Karpas-422 (cell line): ENCODE measurements at regions not wholly inside any gene's neighbourhood (a gene's known extent, or its start where the extent isn't known, plus 50 kb on each side); places are given as distances from the start of the nearest gene placed in this dataset.

Experiments used
- DNase-seq: peaks from one replicate; pipeline ENCODE4 v3.0.0-alpha.2; 2015
- H2AFZ ChIP-seq: fragments of 200-600 bp; sonication (generic); 2 replicates; pipeline ENCODE4 v1.6.1; 2014; ENCODE audit warnings: antibody characterized with exemption, low read length, mixed read lengths
- H3K27ac ChIP-seq: fragments of 200-600 bp; sonication (generic); 2 replicates; pipeline ENCODE4 v1.5.1; 2014; ENCODE audit warnings: mild to moderate bottlenecking, low read length, moderate library complexity
- H3K27me3 ChIP-seq: fragments of 200-600 bp; sonication (generic); 2 replicates; pipeline ENCODE4 v1.6.1; 2014; ENCODE audit warnings: low read length, mixed read lengths
- H3K36me3 ChIP-seq: fragments of 200-600 bp; sonication (generic); 2 replicates; pipeline ENCODE4 v1.6.1; 2014; ENCODE audit warnings: low read length, mixed read lengths; ENCODE audit not compliant: insufficient read depth
- H3K4me1 ChIP-seq: fragments of 200-600 bp; sonication (generic); 2 replicates; pipeline ENCODE4 v1.6.1; 2014; ENCODE audit warnings: mild to moderate bottlenecking, low read length, mixed read lengths
- H3K4me2 ChIP-seq: fragments of 200-600 bp; sonication (generic); 2 replicates; pipeline ENCODE4 v1.6.1; 2014; ENCODE audit warnings: low read length, low read depth, mild to moderate bottlenecking; ENCODE audit not compliant: poor library complexity, severe bottlenecking
- H3K4me3 ChIP-seq: fragments of 200-600 bp; sonication (generic); 2 replicates; pipeline ENCODE4 v1.5.1; 2014; ENCODE audit warnings: mild to moderate bottlenecking, antibody characterized with exemption, low read length, mixed read lengths
- H3K79me2 ChIP-seq: fragments of 200-600 bp; sonication (generic); 2 replicates; pipeline ENCODE4 v1.6.1; 2014; ENCODE audit warnings: mild to moderate bottlenecking, low read length, mixed read lengths
- H3K9ac ChIP-seq: fragments of 200-600 bp; sonication (generic); 2 replicates; pipeline ENCODE4 v1.6.0; 2014; ENCODE audit warnings: low read length
- H3K9me2 ChIP-seq: fragments of 200-600 bp; sonication (generic), shearing (Covaris generic); replicated peaks from 2 replicates; pipeline ENCODE4 v1.6.0; 2014; ENCODE audit warnings: mild to moderate bottlenecking, low read length, moderate library complexity; ENCODE audit not compliant: insufficient read depth
- H3K9me3 ChIP-seq: fragments of 300-700, 200-600 bp; sonication (generic); 2 replicates; pipeline ENCODE4 v1.6.1; 2014; ENCODE audit warnings: low read length, mixed read lengths
- H4K20me1 ChIP-seq: fragments of 200-600 bp; sonication (generic); 2 replicates; pipeline ENCODE4 v1.6.1; 2014; ENCODE audit warnings: mild to moderate bottlenecking, antibody characterized with exemption, low read length, low read depth; ENCODE audit not compliant: insufficient read depth

DNA sequence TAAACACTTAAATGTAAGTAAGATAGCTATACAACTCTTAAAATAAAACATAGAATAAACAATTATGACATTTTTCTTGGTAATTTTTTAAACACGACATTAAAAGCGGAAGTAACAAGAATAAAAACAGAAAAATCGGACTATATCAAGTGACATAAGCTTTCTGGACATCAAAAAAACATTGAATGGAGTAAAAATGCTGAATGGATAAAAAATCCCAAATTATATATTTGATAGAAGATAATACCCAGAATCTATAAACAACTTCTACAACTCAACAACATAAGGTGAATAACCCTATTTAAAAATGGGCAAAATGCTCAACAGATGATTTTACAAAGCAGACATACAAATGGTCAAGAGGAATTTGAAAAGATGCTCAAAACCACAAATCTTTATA, 1866.5 kb downstream of the TP53TG3F start:
- Histone ChIP-seq H2AFZ (no peak overlapping the region), H3K4me3 (no peak overlapping the region; the same call in 1 of the 2 replicates), H3K79me2 (no peaks in the 10 kb centered on the region), H3K9ac (no peak overlapping the region), H3K36me3 (no peaks in the 10 kb centered on the region), H3K27ac (no peak overlapping the region), H3K27me3 (no peaks in the 10 kb centered on the region), H4K20me1 (no peaks in the 10 kb centered on the region), H3K4me2 (no peak overlapping the region), H3K9me3 (peaks cover 31% of the 10 kb centered on the region), H3K4me1 (no peaks in the 10 kb centered on the region), H3K9me2 (no peaks in the 10 kb centered on the region)
- no peak for DNase-seq

- DNase-seq: no peak
- Histone ChIP-seq H3K36me3 (no peaks in the 10 kb centered on the region), H3K27me3 (no peaks in the 10 kb centered on the region), H3K9me3 (peaks cover 41% of the 10 kb centered on the region), H3K9me2 (no peaks in the 10 kb centered on the region), H3K4me2 (no peak overlapping the region), H3K27ac (no peak overlapping the region), H3K79me2 (no peaks in the 10 kb centered on the region), H3K4me1 (no peaks in the 10 kb centered on the region), H4K20me1 (no peaks in the 10 kb centered on the region), H3K4me3 (no peak overlapping the region), H2AFZ (no peak overlapping the region), H3K9ac (no peak overlapping the region)
Observed at GRCh38 chr16:35339337-35339736, 1879.9 kb downstream of the TP53TG3F start.

DNA sequence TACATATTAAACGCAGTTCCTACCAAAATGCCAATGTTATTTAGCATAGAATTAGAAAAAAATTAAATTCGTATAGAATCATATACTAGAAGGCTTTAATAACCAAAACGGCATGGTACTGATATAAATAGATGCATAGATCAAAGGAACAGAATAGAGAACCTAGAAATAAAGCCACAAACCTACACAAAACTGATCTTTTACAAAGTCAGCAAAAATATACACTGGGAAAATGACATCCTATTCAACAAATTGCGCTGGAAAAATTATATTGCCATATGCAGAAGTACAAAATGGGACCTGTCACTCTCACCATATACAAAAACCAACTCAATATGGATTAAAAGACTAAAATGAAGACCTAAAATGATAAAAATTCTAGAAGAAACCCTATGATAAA, 1882.6 kb downstream of the TP53TG3F start:
- no peak overlapping the region for H3K9ac ChIP-seq

DNA sequence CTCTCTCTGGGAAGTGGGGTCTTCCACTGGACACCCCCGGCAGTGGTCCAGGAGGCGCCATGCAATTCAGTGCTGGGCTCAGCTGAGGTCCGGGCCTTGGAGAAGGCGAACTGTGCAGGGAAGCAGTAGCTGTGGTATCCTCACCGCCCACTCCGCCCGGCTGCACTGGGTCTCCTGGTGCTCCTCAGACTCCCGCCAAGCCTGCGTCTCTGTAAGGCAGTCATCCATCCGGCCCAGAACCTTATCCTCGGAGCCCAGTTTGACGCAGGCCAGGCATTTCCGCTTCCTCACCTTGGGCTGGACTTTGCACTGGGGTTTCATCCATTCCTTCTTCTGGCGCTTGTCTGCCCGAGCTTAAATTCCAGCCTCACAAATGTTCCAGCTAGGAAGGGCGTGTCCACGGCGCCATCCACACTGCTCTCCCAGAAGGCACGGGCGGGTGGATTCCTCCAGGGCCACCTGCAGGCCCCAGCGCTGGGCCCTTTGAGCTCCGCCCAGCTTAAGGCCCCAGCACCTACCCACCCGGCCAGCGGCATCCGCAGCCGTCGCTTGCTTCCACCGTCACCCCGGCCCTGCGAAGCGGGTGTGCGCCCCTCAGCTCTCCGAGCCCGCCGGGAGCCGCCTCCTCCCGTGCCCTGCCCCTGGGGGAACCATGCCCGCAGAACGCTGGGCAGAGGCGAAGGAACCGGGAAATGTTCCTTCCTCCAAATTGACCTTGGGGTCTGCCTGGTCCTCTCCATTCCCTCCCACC, 1884.8 kb downstream of the TP53TG3F start:
- Histone ChIP-seq H3K27me3 (no peaks in the 10 kb centered on the region), H3K4me1 (no peaks in the 10 kb centered on the region)

More for the DNA sequence above, 1882.6 kb downstream of the TP53TG3F start:
- DNase-seq: no peak
- Histone ChIP-seq H3K79me2 (no peaks in the 10 kb centered on the region), H3K9me2 (no peaks in the 10 kb centered on the region), H3K4me2 (no peak overlapping the region), H3K4me3 (no peak overlapping the region), H3K27me3 (no peaks in the 10 kb centered on the region), H3K36me3 (no peaks in the 10 kb centered on the region), H4K20me1 (no peaks in the 10 kb centered on the region), H3K4me1 (no peaks in the 10 kb centered on the region), H3K9me3 (peaks cover 36% of the 10 kb centered on the region), H2AFZ (no peak overlapping the region), H3K27ac (no peak overlapping the region)

GRCh38 chr16:35352431-35352830, 1893.0 kb downstream of the TP53TG3F start:
- Histone ChIP-seq H3K9me2 (no peaks in the 10 kb centered on the region), H3K27me3 (no peaks in the 10 kb centered on the region), H2AFZ (no peak overlapping the region), H3K36me3 (no peaks in the 10 kb centered on the region), H3K9ac (no peak overlapping the region), H3K4me1 (no peaks in the 10 kb centered on the region), H3K27ac (no peak overlapping the region), H3K4me2 (no peak overlapping the region), H4K20me1 (no peaks in the 10 kb centered on the region), H3K4me3 (no peak overlapping the region), H3K9me3 (peaks cover 26% of the 10 kb centered on the region), H3K79me2 (no peaks in the 10 kb centered on the region)
- no peak for DNase-seq

More for the DNA sequence above, 1884.8 kb downstream of the TP53TG3F start:
- H3K9me2 ChIP-seq: no peaks in the 10 kb centered on the region
- no peak overlapping the region for H3K27ac ChIP-seq
- no peak for DNase-seq
- no peaks in the 10 kb centered on the region for H3K79me2 ChIP-seq
- H3K4me3 ChIP-seq: no peak overlapping the region
- no peaks in the 10 kb centered on the region for H4K20me1 ChIP-seq
- H3K4me2 ChIP-seq: no peak overlapping the region
- H3K9me3 ChIP-seq: peaks cover 32% of the 10 kb centered on the region
- no peak overlapping the region for H2AFZ ChIP-seq
- H3K36me3 ChIP-seq: no peaks in the 10 kb centered on the region
- no peak overlapping the region for H3K9ac ChIP-seq

GRCh38 chr16:35363510-35363909, 1904.1 kb downstream of the TP53TG3F start:
- H3K9ac ChIP-seq: no peak overlapping the region
- H4K20me1 ChIP-seq: no peaks in the 10 kb centered on the region
- H3K27me3 ChIP-seq: no peaks in the 10 kb centered on the region
- peaks cover 35% of the 10 kb centered on the region for H3K9me3 ChIP-seq
- no peak for DNase-seq
- no peaks in the 10 kb centered on the region for H3K36me3 ChIP-seq
- no peak overlapping the region for H3K4me3 ChIP-seq
- H3K4me2 ChIP-seq: no peak overlapping the region
- H3K4me1 ChIP-seq: no peaks in the 10 kb centered on the region
- no peaks in the 10 kb centered on the region for H3K9me2 ChIP-seq
- H3K27ac ChIP-seq: no peak overlapping the region
- no peak overlapping the region for H2AFZ ChIP-seq
- no peaks in the 10 kb centered on the region for H3K79me2 ChIP-seq

GRCh38 chr16:35364263-35364662, 1904.9 kb downstream of the TP53TG3F start:
- DNase-seq: no peak
- H3K36me3 ChIP-seq: no peaks in the 10 kb centered on the region
- no peaks in the 10 kb centered on the region for H3K4me1 ChIP-seq
- no peak overlapping the region for H3K27ac ChIP-seq
- H2AFZ ChIP-seq: no peak overlapping the region
- H3K9me3 ChIP-seq: peaks cover 37% of the 10 kb centered on the region
- H4K20me1 ChIP-seq: no peaks in the 10 kb centered on the region
- H3K4me2 ChIP-seq: no peak overlapping the region
- H3K9ac ChIP-seq: no peak overlapping the region
- H3K27me3 ChIP-seq: no peaks in the 10 kb centered on the region
- H3K4me3 ChIP-seq: no peak overlapping the region
- no peaks in the 10 kb centered on the region for H3K9me2 ChIP-seq
- no peaks in the 10 kb centered on the region for H3K79me2 ChIP-seq

DNA sequence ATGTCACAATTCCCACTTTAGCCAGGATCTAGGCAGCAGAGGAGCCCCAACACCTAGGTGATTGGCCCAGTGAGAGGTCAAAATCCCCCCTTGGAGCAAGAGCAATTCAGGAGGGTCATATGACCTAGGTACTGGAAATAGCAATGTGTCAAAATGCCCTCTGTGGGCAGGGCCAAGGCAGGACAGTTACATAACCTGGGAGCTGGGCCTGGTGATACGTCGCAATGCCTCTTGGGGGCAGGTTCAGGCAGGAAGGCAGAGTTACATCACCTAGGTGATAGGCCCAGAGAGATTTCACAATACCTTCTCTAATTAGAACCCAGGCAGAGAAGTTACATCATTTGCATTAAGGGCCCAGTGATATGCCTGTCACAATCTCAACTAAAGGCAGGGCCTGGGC, 1906.3 kb downstream of the TP53TG3F start:
- Histone ChIP-seq H3K27me3 (no peaks in the 10 kb centered on the region), H3K27ac (no peak overlapping the region), H3K79me2 (no peaks in the 10 kb centered on the region), H3K9ac (no peak overlapping the region), H3K9me2 (no peaks in the 10 kb centered on the region), H4K20me1 (no peaks in the 10 kb centered on the region), H3K9me3 (peaks cover 46% of the 10 kb centered on the region), H3K4me2 (no peak overlapping the region), H3K36me3 (no peaks in the 10 kb centered on the region), H2AFZ (no peak overlapping the region), H3K4me1 (no peaks in the 10 kb centered on the region), H3K4me3 (no peak overlapping the region)
- DNase-seq: peak; percentile 43
